GM21723 (cell line): ENCODE measurements at regions not wholly inside any gene's neighbourhood (a gene's known extent, or its start where the extent isn't known, plus 50 kb on each side); places are given as distances from the start of the nearest gene placed in this dataset.

Experiments used
- ATAC-seq: cut with Tn5 transposase; IDR thresholded peaks from one replicate; pipeline ENCODE4 v1.9.1; 2021; ENCODE audit warnings: mild to moderate bottlenecking, moderate library complexity; ENCODE audit not compliant: unreplicated experiment

DNA sequence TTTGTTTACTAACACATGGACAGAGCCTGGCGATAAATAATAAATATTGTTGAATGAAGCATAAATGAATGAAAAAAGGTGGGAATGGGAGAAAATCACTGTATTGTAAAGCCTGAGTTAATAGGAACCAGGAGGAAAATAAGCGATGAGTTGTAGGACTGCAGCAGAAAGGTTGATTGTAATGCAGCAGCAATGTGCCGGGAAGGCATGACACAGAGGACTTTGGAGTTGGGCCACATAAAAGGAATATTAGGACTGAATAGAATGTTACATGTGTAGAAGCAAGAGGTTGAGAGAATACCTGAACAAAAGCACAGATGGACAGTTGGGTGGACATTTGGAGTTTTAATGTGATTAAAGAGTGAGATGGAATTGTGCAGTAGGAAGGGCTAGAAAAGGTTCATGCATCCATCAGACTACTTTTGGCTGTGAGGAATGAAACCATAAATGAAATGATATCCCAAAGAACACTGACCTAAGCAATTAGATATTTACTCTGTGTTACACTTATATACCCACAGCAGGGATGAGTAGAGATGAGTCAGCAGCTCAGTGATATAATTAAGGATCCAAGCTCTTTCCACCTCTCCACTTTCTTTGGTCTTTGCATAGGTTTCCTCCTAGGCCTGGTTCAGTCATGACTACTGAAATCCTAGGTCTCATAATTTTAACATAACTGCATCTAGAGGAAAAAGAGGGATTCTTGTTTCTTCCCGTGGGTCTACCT is 55.4 kb downstream of the CCER1 start:
- no peak for ATAC-seq

- no peak for ATAC-seq
Observed at GRCh38 chr12:90897986-90898385, 57.0 kb downstream of the CCER1 start.

DNA sequence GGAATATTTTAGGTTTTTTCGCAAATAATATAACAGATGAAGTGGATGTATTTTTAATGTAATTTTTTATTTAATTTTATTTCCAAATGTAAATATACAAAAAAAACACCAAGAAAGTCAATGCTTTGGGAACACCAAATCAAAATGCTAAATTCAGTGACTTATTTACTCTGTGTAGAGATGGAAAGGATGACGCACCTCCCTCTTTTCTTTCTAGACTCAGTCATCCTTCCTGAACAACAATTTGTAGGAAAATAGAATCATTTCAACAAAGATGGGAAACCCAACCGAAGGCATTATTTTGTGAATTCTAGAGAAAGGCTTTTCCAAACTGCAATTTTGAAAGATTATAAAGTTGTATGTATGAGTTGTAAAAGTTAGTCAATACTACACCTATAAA is 57.7 kb downstream of the CCER1 start:
- ATAC-seq: no peak

GRCh38 chr12:90896821-90897220 is 58.2 kb downstream of the CCER1 start:
- no peak for ATAC-seq

GRCh38 chr12:90896164-90896563 is 58.8 kb downstream of the CCER1 start:
- no peak for ATAC-seq

DNA sequence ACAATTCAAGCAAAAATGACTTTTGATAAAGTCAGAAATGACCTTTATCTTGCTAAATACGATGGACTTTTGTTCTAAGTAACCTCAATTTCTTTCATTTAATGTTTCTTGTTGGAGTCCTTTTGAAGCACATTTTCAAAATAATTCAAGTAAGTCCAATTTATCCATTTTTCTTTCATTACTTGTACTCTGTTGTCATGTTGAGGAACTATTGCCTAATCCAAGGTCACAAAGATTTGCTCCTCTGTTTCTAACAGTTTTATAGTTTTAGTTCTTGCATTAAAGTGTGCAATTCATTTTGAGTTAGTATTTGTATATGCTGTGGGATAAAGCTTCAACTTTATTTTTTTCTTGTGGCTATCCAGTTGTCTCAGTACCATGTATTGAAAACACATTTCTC is 66.7 kb downstream of the CCER1 start:
- ATAC-seq: no peak

GRCh38 chr12:90883456-90883855 is 71.5 kb downstream of the CCER1 start:
- no peak for ATAC-seq

GRCh38 chr12:90871726-90872096 is 83.3 kb downstream of the CCER1 start:
- ATAC-seq: no peak

DNA sequence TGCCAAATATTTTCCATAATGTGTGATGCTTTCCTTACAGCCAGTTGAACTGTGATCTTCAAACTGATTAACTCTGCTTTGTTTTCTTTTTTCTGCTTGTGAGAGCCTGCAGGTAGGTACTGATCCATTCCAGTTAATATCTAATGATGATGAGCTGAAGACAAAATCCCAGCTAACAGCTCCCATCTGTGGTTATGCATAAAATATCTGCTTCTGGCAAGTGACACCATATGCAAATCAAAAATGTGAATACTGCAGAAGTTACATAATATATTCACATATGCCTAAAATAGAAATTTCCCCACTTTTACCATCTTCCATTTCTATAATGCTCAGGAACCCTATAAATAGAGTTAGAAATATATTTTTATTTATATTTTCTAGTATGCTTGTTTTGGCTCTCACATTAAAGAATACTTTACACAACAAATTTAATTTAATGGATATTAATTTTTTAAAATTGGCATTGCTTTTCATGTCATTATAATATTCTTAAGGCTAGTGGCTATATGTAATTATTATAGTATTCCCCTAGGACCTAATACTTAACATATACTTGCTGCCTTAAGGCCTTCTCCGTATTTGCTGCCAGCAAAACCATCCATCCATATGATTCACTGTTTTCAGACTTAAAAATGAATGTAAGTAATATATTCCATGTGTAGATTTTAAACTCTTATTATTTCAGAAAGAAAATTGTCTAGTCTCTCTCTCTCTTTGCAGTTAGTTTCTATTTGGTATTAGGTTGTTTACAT is 83.8 kb downstream of the CCER1 start:
- no peak for ATAC-seq

DNA sequence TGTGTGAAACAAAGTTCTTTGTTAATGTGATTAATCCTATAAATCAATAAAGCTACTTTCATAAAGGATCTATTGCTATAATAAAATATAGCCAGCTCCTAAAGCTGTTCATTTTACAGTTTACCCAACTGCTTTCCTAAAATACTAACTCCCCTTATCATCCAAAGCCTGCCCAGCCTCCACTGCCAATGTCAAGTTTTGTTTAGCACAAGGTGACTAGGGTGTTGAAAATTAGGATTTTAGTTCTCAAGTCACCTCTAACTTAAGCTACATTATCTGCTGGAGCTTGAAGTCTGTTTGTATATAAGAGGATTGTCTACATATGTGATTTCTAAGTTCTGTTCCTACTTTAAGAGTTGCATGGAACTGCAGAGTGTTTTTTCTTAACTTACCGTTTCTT is 86.3 kb downstream of the CCER1 start:
- no peak for ATAC-seq

- ATAC-seq: no peak
Observed at GRCh38 chr12:90859591-90859990, 95.4 kb downstream of the CCER1 start.

GRCh38 chr12:90858252-90858651 is 96.7 kb downstream of the CCER1 start:
- ATAC-seq: no peak

DNA sequence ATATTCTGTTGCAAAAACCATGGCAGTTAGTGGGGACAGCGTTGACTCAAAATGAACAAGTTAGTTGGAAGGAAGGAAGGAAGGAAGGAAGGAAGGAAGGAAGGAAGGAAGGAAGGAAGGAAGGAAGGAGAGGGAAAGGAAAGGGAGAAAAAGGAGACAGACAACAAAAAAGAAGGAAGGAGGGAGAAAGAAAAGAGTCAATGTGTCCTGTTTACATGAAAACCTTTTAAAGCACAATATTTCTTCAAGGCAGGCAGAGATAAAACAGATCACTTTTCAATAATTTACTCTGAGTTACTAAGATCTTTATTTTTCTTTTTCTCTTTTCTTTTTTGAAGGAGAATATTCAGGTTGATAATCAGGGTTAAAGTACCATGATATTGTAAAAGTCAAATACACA is 99.4 kb downstream of the CCER1 start:
- ATAC-seq: no peak

GRCh38 chr12:90854136-90854689 is 100.8 kb downstream of the CCER1 start:
- ATAC-seq: peak; percentile 86

GRCh38 chr12:90851800-90852718 is 102.9 kb downstream of the CCER1 start:
- no peak for ATAC-seq

GRCh38 chr12:90842477-90842876 is 112.5 kb downstream of the CCER1 start:
- no peak for ATAC-seq

- ATAC-seq: no peak
Observed at GRCh38 chr12:90841336-90841735, 113.6 kb downstream of the CCER1 start.

GRCh38 chr12:90839346-90839745 is 115.6 kb downstream of the CCER1 start:
- ATAC-seq: no peak

GRCh38 chr12:90836689-90837088 is 118.3 kb downstream of the CCER1 start:
- ATAC-seq: no peak

DNA sequence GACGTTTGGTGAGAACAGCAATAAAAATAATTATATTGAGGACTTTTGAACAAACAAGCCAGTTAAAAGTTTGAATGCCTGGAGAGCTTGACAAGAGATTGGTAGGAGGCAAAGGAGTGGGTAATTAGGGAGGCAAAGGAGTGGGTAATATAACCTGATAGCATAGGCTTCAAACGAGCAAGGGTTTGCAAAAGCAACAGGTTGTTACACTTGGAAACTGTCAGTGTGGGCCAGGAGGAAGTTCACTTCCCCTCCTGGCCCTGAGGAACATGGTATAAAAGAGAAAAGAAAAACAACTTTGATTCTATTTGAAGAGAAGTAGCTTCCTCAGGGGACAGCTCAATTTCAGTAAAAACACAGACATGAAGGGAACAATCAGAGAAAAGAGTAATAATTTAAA is 121.7 kb downstream of the CCER1 start:
- no peak for ATAC-seq

- ATAC-seq: no peak
Observed at GRCh38 chr12:90832427-90832826, 122.5 kb downstream of the CCER1 start.
